Cardiac fibroblast (primary cell): ENCODE measurements at regions not wholly inside any gene's neighbourhood (a gene's known extent, or its start where the extent isn't known, plus 50 kb on each side); places are given as distances from the start of the nearest gene placed in this dataset.
"Not testable (repeated sequence)": the region's sequence is repeated elsewhere in the genome, so short reads cannot be mapped to it uniquely, and the experiment has no call there.

Source experiments
- DNase-seq, 2 donors: peaks; one replicate each; pipeline versions ENCODE4 v3.0.0 to v3.0.0-alpha.2; 2010; ENCODE audit warnings: low read depth in 2 of 2
- H3K4me3 ChIP-seq, 2 donors: replicated peaks in 1 of 2; 1 replicate in 1 of 2; 2 replicates in 1 of 2; pipeline ENCODE4 v1.5.1; 2011; ENCODE audit warnings: low read depth in 2 of 2, low read length in 2 of 2, mild to moderate bottlenecking in 2 of 2, moderate library complexity in 1 of 2
- TF ChIP-seq, protein P1 (sequence below): IDR thresholded peaks from one replicate; pipeline ENCODE4 v1.5.1; 2011; ENCODE audit warnings: low read depth, mild to moderate bottlenecking, low read length, inconsistent platforms

DNA sequence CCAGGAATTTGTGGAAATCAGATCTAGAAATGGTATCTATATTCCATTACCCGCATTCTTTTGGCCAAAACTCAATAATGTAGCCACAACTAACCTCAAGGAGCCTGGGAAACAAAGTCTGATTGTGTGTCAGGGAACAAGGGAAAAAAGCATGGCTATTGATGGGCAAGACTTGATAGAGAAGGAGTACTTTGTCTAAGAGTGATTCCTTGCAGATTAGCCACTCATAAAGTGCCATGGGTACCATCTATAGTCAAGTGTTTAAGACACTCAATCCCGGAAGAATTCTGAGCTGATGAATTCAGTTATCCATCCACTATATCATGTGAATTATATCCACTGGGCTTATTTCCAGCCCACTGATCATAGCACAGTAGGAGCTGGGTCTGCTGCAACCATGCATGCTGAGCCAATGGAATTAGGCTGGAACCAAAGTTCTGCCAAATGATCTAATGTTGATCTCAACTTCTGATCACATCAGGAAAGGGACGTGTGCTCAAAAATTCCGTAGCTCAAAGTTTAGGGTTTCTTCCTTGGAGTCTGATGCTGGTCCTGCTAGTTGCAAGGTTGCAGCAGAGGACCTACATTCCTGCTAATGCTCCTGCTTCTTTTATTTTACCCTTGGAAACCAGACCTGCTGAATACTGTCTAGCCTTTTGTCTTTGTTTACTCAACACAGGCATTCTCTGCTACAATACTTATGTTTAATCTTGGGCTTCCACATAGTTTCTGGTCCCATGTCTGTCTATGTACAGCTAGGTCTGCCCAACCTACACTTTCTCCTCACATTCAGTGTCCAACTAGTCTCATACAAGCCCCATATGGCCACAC, 629.7 kb downstream of the IRS1 start:
- H3K4me3 ChIP-seq = no peak overlapping the region
- TF ChIP-seq, protein P1, sequence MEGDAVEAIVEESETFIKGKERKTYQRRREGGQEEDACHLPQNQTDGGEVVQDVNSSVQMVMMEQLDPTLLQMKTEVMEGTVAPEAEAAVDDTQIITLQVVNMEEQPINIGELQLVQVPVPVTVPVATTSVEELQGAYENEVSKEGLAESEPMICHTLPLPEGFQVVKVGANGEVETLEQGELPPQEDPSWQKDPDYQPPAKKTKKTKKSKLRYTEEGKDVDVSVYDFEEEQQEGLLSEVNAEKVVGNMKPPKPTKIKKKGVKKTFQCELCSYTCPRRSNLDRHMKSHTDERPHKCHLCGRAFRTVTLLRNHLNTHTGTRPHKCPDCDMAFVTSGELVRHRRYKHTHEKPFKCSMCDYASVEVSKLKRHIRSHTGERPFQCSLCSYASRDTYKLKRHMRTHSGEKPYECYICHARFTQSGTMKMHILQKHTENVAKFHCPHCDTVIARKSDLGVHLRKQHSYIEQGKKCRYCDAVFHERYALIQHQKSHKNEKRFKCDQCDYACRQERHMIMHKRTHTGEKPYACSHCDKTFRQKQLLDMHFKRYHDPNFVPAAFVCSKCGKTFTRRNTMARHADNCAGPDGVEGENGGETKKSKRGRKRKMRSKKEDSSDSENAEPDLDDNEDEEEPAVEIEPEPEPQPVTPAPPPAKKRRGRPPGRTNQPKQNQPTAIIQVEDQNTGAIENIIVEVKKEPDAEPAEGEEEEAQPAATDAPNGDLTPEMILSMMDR = no peak
- no peak for DNase-seq

DNA sequence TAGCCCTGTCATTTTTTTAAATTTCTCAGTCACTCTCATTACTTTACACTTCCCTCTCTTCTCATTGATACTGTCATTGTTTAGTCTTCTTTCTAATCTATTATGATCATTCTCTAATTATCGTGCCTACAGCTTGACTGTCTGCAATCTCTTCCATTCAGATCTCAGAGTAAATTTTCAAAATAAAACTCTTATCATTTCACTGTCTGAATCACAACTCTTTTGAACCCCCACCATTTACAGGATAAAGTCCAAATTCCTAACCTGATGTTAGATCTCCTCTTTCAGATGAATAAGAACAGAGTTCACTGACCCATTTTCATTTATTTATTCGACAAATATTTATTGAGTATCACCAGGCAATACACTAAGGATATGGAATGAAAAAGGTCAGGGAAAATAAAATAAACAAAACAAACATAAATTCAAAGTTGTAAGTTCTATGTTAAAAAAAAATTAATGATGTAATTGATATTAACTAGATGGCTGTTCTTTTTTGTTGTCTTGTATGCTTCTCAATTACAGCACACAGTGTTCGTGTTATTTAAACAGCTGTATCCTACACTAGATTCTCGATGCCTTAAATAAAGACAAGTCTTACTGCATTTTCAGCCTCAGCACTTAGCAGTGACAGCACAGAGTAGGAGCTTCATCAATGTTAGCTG, 631.0 kb downstream of the IRS1 start:
- TF ChIP-seq, protein P1 = no peak
- no peak for DNase-seq
- H3K4me3 ChIP-seq = no peak overlapping the region

DNA sequence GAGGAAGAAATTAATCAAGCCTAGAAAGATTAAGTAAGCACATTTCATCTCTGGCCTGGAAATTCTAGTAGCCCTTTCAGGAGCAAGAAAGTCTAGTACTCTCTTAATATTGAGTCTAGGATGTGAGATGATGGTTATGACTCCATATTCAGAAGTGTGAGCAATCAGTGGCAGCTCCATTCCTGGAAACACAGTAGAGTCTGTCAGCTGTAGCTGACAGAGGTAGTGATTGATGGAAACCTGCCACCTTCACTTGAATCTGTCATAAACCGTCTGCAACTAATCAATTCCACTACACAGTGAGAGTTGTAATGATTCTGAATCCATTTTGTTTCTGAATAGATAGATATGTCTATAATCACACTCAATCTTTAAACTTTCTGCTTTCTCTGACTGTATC, 635.1 kb downstream of the IRS1 start:
- no peak overlapping the region for H3K4me3 ChIP-seq
- DNase-seq = no peak
- TF ChIP-seq, protein P1 = no peak

DNA sequence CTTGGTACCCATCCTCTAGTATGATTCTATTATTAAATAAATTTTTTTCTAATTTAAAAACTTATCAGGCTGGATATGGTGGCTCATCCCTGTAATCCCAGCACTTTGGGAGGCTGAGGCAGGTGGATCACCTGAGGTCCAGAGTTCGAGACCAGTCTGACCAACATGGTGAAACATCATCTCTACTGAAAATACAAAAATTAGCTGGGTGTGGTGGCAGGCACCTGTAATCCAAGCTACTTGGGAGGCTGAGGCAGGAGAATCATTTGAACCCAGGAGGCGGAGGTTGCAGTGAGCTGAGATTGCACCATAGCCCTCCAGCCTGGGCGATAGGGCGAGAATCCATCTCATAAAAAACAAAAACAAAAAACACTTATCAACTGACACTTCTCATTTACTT, 639.0 kb downstream of the IRS1 start:
- not testable (repeated sequence) for DNase-seq

DNA sequence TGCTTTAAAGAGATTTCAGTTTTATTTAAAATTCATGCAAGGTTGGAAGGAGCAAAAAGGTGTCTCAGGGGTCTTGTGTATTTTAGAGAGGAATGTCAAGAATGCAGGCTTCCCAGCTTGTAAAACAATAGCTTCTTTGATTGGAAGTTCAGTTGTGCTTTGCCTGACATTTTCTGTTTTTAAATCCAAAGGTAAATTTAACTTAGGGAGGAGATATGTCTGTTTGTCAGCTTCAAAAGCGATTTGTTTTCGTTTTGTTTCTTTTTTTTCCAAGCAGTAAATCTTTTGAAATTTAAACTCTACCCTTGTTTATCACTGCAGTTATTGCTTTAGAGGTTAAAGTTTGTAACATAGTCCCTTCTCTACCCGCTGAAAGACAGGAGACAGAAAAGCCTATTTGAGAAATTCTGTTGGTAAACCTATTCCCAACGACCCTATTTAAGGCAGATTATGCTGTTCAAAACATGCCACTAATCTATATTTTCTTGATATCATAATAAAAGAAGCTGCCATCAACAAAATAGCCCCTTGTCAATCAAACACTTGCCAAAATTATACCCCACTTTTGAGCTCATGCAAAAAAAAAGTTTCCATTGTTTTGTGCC, 639.6 kb downstream of the IRS1 start:
- TF ChIP-seq, protein P1 = no peak
- no peak overlapping the region for H3K4me3 ChIP-seq
- DNase-seq = no peak

More for the DNA sequence above, 639.0 kb downstream of the IRS1 start:
- not testable (repeated sequence) for H3K4me3 ChIP-seq

DNA sequence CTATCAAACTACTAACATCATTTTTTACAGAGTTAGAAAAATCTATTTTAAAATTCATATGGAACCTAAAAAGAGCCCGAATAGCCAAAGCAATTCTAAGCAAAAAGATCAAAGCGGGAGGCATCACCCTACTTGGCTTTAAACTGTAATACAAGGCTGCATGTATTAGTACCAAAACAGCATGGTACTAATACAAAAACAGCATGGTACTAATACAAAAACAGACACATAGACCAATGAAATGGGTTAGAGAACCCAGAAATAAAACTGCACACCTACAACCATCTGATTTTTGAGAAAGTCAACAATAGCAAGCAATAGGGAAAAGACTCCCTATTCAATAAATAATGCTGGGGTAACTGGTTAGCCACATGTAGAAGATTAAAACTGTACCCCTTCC, 640.7 kb downstream of the IRS1 start:
- H3K4me3 ChIP-seq = no peak overlapping the region
- DNase-seq = no peak
- TF ChIP-seq, protein P1 = no peak

DNA sequence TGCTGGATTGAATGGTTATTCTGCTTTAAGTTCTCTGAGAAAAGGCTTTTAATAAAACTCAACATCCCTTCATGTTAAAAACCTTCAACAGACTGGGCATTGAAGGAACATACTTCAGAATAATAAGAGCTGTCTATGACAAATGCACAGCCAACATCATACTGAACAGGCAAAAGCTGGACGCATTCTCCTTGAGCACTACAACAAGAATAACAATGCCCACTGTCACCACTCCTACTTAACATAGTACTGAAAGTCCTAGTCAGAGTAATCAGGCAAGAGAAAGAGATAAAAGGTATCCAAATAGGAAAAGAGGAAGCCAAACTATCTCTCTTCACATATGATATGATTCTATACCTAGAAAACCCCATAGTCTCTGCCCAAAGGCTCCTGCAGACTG, 641.4 kb downstream of the IRS1 start:
- DNase-seq = peak in 1 of 2 donors; percentile 6
- TF ChIP-seq, protein P1 = no peak
- H3K4me3 ChIP-seq = no peak overlapping the region
